Aorta (tissue), 5 donors: ENCODE measurements at regions not wholly inside any gene's neighbourhood (a gene's known extent, or its start where the extent isn't known, plus 50 kb on each side); places are given as distances from the start of the nearest gene placed in this dataset.

Experiments used
- ATAC-seq: fragments of 200-7000 bp; cut with Tn5 transposase; one replicate; pipeline ENCODE4 v1.9.1; 2022; ENCODE audit warnings: moderate library complexity; ENCODE audit not compliant: low FRiP score
- DNase-seq, 2 donors: peaks; one replicate each; pipeline ENCODE4 v3.0.0-alpha.2; 2020
- H3K27ac ChIP-seq, 2 donors: one replicate each; pipeline ENCODE4 v1.5.1; 2013; ENCODE audit warnings: low read length in 2 of 2, mild to moderate bottlenecking in 2 of 2, moderate library complexity in 2 of 2, control low read depth in 1 of 2, inconsistent platforms in 1 of 2, low read depth in 1 of 2
- H3K27me3 ChIP-seq, 2 donors: one replicate each; pipeline ENCODE4 v1.6.1; 2013; ENCODE audit warnings: control low read depth in 1 of 2, low read length in 1 of 2, mild to moderate bottlenecking in 1 of 2, moderate library complexity in 1 of 2; ENCODE audit not compliant: insufficient read depth in 2 of 2, control insufficient read depth in 1 of 2
- H3K36me3 ChIP-seq, 2 donors: one replicate each; pipeline ENCODE4 v1.6.1; 2013; ENCODE audit warnings: control low read depth in 1 of 2, low read length in 1 of 2, mild to moderate bottlenecking in 1 of 2; ENCODE audit not compliant: insufficient read depth in 2 of 2, control insufficient read depth in 1 of 2
- H3K4me1 ChIP-seq, 2 donors: one replicate each; pipeline ENCODE4 v1.6.1; 2013; ENCODE audit warnings: low read length in 2 of 2, control low read depth in 1 of 2, mild to moderate bottlenecking in 1 of 2, moderate library complexity in 1 of 2; ENCODE audit not compliant: insufficient read depth in 2 of 2, control insufficient read depth in 1 of 2
- H3K4me3 ChIP-seq, 2 donors: one replicate each; pipeline ENCODE4 v1.5.1; 2013; ENCODE audit warnings: low read length in 2 of 2, control low read depth in 1 of 2, mild to moderate bottlenecking in 1 of 2
- H3K9me3 ChIP-seq: one replicate; pipeline ENCODE4 v1.6.1; 2013; ENCODE audit warnings: mild to moderate bottlenecking, low read length; ENCODE audit not compliant: control insufficient read depth
- WGBS, 2 donors: extraction: QIAGEN DNeasy Blood & Tissue Kit; methylation state at CpG; one replicate each; pipeline ENCODE4 v1.1.7; 2013; 5-methylcytosine and 5-hydroxymethylcytosine counted together
- intact Hi-C, 2 donors: fragments of 100-400 bp; cut with DNase I; formaldehyde crosslinking; loops; one replicate each; pipeline versions ENCODE4 v1.14.2 to v1.15.0; 2022
- donor health status: healthy with polysubstance abuse.
- donor health status: Bipolar disorder and iron deficiency.
- donor health status: DM: no; HTN: no; CAD: no.
- donor health status: DM: no; HTN: no; CAD: no.
- donor health status: DM: yes; HTN: yes; CAD: no.

GRCh38 chr2:100720445-100720844, 99.5 kb upstream of the NPAS2 start:
- no peak for DNase-seq
- Histone ChIP-seq H3K36me3 (no peaks in the 10 kb centered on the region), H3K4me3 (no peak overlapping the region), H3K9me3 (peaks cover 3% of the 10 kb centered on the region), H3K27ac (no peak overlapping the region), H3K4me1 (peaks cover 0 to under 1% of the 10 kb centered on the region in 2 donors), H3K27me3 (peaks cover 0 to 2% of the 10 kb centered on the region in 2 donors)
- intact Hi-C loops, result no loop called here
- 63 to 78% methylated on average over 3 of the region's 3 CpGs for WGBS, 2 donors
- no peak for ATAC-seq

GRCh38 chr2:100721693-100722092, 98.2 kb upstream of the NPAS2 start:
- ATAC-seq (no peak), DNase-seq (no peak)
- no peak overlapping the region for H3K4me3 ChIP-seq
- peaks cover 0 to 2% of the 10 kb centered on the region in 2 donors for H3K27me3 ChIP-seq
- no peaks in the 10 kb centered on the region for H3K36me3 ChIP-seq
- peaks cover 0 to 2% of the 10 kb centered on the region in 2 donors for H3K4me1 ChIP-seq
- intact Hi-C loops, result no loop called here
- 91 to 97% methylated on average over 5 of the region's 5 CpGs for WGBS, 2 donors
- H3K9me3 ChIP-seq, result peaks cover 3% of the 10 kb centered on the region
- no peak overlapping the region for H3K27ac ChIP-seq

GRCh38 chr2:100722125-100722524, 97.8 kb upstream of the NPAS2 start:
- intact Hi-C loops, result no loop called here
- DNase-seq, result no peak
- WGBS, 2 donors, result 85 to 91% methylated on average over 3 of the region's 3 CpGs

GRCh38 chr2:100726866-100727265, 93.1 kb upstream of the NPAS2 start:
- intact Hi-C loops, result no loop called here
- H3K27me3 ChIP-seq, result peaks cover 0 to 2% of the 10 kb centered on the region in 2 donors
- no peaks in the 10 kb centered on the region for H3K36me3 ChIP-seq
- WGBS, 2 donors, result 64 to 66% methylated on average over 2 of the region's 2 CpGs
- no peak overlapping the region for H3K27ac ChIP-seq
- DNase-seq (no peak), ATAC-seq (no peak)
- H3K4me3 ChIP-seq, result no peak overlapping the region
- H3K9me3 ChIP-seq, result peaks cover 2% of the 10 kb centered on the region
- peaks cover 0 to 2% of the 10 kb centered on the region in 2 donors for H3K4me1 ChIP-seq

More at GRCh38 chr2:100722125-100722524, 97.8 kb upstream of the NPAS2 start:
- Histone ChIP-seq H3K9me3 (peaks cover 3% of the 10 kb centered on the region), H3K27me3 (peaks cover 0 to 2% of the 10 kb centered on the region in 2 donors), H3K4me3 (no peak overlapping the region), H3K36me3 (no peaks in the 10 kb centered on the region), H3K4me1 (peaks cover 0 to 2% of the 10 kb centered on the region in 2 donors), H3K27ac (no peak overlapping the region)
- no peak for ATAC-seq

- no peaks in the 10 kb centered on the region for H3K36me3 ChIP-seq
- DNase-seq, result peak; percentile 73 to 87
- peaks cover 1% of the 10 kb centered on the region for H3K9me3 ChIP-seq
- 64 to 72% methylated on average over 6 of the region's 6 CpGs for WGBS, 2 donors
- H3K27ac ChIP-seq, result no peak overlapping the region
- H3K4me1 ChIP-seq, result peaks cover 0 to 2% of the 10 kb centered on the region in 2 donors
- intact Hi-C loops, result loop anchor here (1.0 to 5.0 kb wide), 4 partner anchors 92 to 254 kb away; partner anchors contain the start of gene NPAS2 (in 1 of the 2)
- no peaks in the 10 kb centered on the region for H3K27me3 ChIP-seq
- H3K4me3 ChIP-seq, result no peak overlapping the region
- ATAC-seq, result peak; percentile 44
These were observed 89.6 kb upstream of the NPAS2 start for GRCh38 chr2:100730290-100730868.

- DNase-seq (no peak), ATAC-seq (no peak)
- 92 to 93% methylated on average over 3 of the region's 3 CpGs for WGBS, 2 donors
- Histone ChIP-seq H3K4me1 (no peaks in the 10 kb centered on the region), H3K27me3 (no peaks in the 10 kb centered on the region), H3K27ac (no peak overlapping the region), H3K4me3 (no peak overlapping the region), H3K9me3 (no peaks in the 10 kb centered on the region), H3K36me3 (no peaks in the 10 kb centered on the region)
- intact Hi-C loops, result loop anchor here (5.0 kb wide), 3 partner anchors 91 to 251 kb away; partner anchors contain the start of gene NPAS2 (in 1 of the 2)
These were observed 88.4 kb upstream of the NPAS2 start for GRCh38 chr2:100731535-100731981.

- DNase-seq (no peak), ATAC-seq (no peak)
- Histone ChIP-seq H3K36me3 (no peaks in the 10 kb centered on the region), H3K4me3 (no peak overlapping the region), H3K27me3 (no peaks in the 10 kb centered on the region), H3K4me1 (no peaks in the 10 kb centered on the region), H3K9me3 (no peaks in the 10 kb centered on the region), H3K27ac (no peak overlapping the region)
- 59 to 65% methylated on average over 11 of the region's 11 CpGs for WGBS, 2 donors
- intact Hi-C loops, result loop anchor here (5.0 kb wide), 3 partner anchors 89 to 249 kb away; partner anchors contain the start of gene NPAS2 (in 1 of the 2)
These were observed 86.3 kb upstream of the NPAS2 start for GRCh38 chr2:100733391-100734187.

- H3K27ac ChIP-seq, result no peak overlapping the region
- no peaks in the 10 kb centered on the region for H3K36me3 ChIP-seq
- intact Hi-C loops, result no loop called here
- no peaks in the 10 kb centered on the region for H3K27me3 ChIP-seq
- ATAC-seq (no peak), DNase-seq (no peak)
- H3K9me3 ChIP-seq, result no peaks in the 10 kb centered on the region
- 94 to 96% methylated on average over 5 of the region's 5 CpGs for WGBS, 2 donors
- no peaks in the 10 kb centered on the region for H3K4me1 ChIP-seq
- H3K4me3 ChIP-seq, result no peak overlapping the region
These were observed 83.6 kb upstream of the NPAS2 start for GRCh38 chr2:100736121-100736915.
